Sciatic nerve (tissue), 2 donors: ENCODE measurements at regions not wholly inside any gene's neighbourhood (a gene's known extent, or its start where the extent isn't known, plus 50 kb on each side); places are given as distances from the start of the nearest gene placed in this dataset.

ENCODE experiments used
- ATAC-seq: fragments of 200-7000 bp; cut with Tn5 transposase; one replicate; pipeline ENCODE4 v1.9.1; 2020; ENCODE audit warnings: mild to moderate bottlenecking, moderate library complexity
- DNase-seq: peaks from one replicate; pipeline ENCODE4 v3.0.0-alpha.2; 2020; ENCODE audit warnings: low spot score
- intact Hi-C: fragments of 100-400 bp; cut with DNase I; formaldehyde crosslinking; loops from one replicate; pipeline ENCODE4 v1.14.2; 2022
- donor health status: DM: no; HTN: no; CAD: no.
- donor health status: DM: no; HTN: no; CAD: no.

- DNase-seq, result no peak
Measured at GRCh38 chr11:129589190-129589860, 213.7 kb downstream of the BARX2 start.

GRCh38 chr11:129590030-129590752, 214.5 kb downstream of the BARX2 start:
- intact Hi-C loops, result no loop called here
- ATAC-seq (no peak), DNase-seq (no peak)

More at GRCh38 chr11:129589190-129589860, 213.7 kb downstream of the BARX2 start:
- ATAC-seq, result no peak
- intact Hi-C loops, result no loop called here

DNA sequence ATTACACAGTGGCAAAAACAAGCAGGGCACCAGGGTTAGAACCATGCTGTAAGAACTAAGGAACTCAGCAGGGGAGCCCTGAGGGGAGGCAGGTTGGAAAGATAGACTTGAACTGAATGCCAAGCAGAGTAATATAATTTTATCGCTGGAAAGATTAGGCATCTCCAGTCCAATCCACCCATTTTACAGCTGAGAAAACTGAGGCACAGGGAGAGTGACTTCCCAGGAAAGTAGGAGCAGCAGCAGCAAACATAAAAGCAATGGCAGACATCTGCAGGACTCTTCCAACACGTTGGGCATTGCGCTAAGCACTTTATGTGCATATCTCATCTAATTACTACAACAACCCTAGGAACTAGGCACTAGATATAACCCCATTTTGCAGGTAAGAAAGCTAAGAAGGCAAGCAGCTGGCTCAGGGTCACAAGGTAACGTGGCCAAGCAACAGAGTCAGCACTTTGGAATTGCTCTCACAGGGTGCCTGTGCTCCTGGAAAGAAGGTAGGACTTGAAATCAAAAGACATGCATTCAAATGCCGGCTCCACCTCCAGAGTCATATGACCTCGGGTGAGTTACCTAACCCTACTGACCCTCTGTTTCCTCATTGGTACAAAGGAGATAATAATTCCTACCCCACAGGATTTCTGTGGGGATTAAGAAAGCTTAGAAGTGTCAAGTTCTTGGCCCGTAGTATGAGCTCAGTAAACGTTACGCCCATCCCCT, 215.3 kb downstream of the BARX2 start:
- intact Hi-C loops, result no loop called here
- DNase-seq (no peak), ATAC-seq (no peak)

DNA sequence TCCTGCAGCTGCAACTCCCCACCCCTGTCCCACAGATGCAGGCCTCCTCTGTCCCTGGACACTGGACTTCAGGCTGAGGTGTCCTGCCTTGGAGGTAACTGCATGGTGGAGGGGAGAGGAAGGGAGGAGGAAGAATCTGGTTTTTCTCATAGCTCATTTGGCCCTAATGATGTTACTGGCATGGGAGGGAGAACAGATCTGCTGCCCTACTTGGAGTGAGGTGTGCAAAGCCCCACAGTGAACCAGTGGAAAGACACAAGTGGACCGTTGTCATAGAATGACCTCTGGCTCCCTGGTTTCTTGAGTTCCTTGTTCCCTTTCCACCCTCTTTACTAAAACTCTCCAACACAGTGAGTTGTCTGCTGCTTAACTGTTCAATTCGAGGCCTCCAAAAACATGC, 215.9 kb downstream of the BARX2 start:
- no peak for ATAC-seq
- no peak for DNase-seq
- intact Hi-C loops, result no loop called here

GRCh38 chr11:129592191-129592590, 216.5 kb downstream of the BARX2 start:
- DNase-seq (no peak), ATAC-seq (no peak)
- intact Hi-C loops, result no loop called here

DNA sequence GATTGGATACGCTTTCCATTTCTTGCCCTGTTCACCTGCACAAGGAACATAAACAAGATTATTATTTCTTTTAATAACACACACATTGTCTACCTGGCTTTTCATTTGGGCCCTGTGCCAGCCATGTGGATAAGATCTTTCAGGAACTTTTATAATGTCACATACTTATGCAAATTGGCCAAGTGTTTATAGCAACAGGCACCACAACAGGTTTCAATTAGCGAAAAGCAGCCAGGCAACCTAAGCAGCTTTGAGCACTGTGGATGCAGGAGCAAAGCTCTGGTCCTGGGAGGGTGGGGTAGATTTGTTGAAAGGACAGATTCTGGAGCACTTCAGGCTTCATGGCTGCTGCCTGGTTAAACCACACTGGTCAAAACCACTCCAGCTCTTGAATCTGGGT, 217.4 kb downstream of the BARX2 start:
- DNase-seq (no peak), ATAC-seq (no peak)
- intact Hi-C loops, result no loop called here

DNA sequence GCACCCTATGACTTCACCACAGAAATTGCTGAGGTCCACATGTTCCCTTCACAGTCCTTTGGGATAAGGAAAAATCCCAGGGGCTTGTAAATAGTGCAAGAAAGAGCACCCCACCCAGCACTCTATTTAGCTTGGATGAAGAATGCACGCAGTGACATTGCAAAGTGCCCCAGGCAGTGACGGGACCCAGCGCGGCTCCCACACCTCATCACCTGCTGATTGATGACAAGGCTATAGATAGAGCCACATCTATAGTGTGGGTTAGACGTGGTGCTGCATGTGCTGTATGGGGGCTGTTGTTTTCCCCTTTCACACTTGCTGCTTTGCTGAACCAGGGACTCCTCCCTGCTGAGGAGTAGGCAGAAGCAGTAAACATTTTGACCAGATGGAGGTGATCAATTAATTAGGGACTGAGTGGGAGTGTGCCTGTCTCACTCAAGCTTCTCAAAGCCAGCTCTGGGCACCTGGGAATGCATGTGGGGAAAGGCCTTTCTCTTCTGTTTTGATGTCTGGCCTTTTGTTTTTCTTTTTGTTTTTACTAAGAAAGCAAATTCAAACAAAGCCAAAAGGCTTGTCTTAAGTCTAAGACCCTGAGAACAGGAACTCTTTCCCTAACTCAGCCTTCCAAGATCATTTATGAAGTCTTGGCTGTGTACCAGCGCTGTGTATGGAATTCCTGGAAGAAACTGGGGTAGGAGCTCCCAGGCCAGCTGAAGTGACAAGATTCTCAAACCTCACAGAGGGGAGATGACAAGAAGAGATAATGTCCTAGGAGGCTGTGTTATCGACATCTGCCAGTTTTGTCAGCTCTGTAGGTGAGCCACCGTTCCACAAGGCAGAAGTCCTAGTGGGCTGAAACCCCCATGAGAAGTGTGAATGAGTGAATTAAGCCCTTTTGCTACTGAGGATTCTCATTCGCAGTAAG, 219.7 kb downstream of the BARX2 start:
- DNase-seq, result no peak
- intact Hi-C loops, result no loop called here
- ATAC-seq, result no peak

DNA sequence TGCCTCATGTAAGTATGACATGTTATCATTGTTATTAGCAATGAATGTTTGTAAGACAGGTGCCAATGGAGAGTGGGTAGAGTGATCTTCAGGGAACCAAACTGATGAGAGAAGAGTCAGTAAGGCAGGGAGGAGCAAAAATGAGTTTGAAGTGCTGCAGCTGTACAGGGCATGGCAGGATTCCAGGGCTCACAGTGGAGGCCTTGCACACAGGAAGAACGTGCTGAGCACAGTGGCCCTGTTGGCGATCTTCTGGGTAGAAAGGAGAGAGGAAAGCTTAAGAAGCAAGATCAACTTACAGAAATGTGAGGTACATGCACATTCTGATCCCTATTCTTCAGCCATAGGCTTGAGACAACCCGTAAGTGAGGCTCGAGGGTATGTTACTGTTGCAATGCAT, 219.3 kb upstream of the TMEM45B start:
- DNase-seq, result no peak
- ATAC-seq, result no peak
- intact Hi-C loops, result no loop called here

- no peak for DNase-seq
- ATAC-seq, result no peak
- intact Hi-C loops, result no loop called here
Measured at GRCh38 chr11:129598378-129598777, 217.3 kb upstream of the TMEM45B start.

- intact Hi-C loops, result no loop called here
- no peak for DNase-seq
- ATAC-seq, result no peak
Measured at GRCh38 chr11:129605815-129606214, 209.8 kb upstream of the TMEM45B start.

DNA sequence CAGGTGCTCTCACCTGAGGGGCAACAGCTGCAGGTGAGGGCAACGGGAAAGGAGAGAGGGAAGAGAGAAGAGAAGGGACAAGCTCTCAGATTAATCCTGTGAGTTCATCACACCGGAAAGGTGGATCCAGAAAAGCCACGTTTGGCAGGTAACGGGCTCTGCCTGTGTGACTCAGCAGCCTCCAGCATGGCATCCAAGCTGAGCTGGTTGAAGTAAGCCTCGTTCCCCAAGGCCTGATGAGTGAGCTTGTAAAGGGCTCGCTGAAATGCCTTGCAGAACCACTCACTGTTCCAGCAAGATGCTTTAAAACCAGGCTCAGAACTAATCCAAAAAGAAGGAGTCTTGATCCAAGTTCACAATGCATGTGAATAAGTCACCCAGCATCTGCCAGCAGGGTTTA, 206.9 kb upstream of the TMEM45B start:
- ATAC-seq, result no peak
- DNase-seq, result no peak
- intact Hi-C loops, result no loop called here

- no peak for DNase-seq
- ATAC-seq, result no peak
- intact Hi-C loops, result no loop called here
Measured at GRCh38 chr11:129610125-129610524, 205.5 kb upstream of the TMEM45B start.

DNA sequence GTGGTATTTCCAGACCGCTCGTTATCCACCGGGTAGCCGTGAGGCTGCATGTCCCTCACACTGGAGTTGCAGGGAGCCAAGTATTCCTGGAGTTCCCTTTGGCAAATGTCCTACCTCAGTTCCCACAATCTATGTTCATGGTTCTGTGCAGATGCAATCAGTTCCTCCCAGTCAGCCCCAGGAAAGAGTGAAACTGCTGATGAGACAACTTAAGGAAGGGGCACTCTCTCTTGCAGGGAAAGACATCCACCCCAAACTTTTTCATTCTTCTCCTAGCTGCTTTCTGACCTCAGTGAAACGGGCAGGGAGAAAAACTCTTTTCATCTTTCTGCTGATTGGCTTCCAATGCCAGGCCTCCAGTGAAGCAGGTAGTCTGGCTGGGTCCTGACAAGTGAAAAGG, 205.1 kb upstream of the TMEM45B start:
- no peak for ATAC-seq
- no peak for DNase-seq
- intact Hi-C loops, result no loop called here

DNA sequence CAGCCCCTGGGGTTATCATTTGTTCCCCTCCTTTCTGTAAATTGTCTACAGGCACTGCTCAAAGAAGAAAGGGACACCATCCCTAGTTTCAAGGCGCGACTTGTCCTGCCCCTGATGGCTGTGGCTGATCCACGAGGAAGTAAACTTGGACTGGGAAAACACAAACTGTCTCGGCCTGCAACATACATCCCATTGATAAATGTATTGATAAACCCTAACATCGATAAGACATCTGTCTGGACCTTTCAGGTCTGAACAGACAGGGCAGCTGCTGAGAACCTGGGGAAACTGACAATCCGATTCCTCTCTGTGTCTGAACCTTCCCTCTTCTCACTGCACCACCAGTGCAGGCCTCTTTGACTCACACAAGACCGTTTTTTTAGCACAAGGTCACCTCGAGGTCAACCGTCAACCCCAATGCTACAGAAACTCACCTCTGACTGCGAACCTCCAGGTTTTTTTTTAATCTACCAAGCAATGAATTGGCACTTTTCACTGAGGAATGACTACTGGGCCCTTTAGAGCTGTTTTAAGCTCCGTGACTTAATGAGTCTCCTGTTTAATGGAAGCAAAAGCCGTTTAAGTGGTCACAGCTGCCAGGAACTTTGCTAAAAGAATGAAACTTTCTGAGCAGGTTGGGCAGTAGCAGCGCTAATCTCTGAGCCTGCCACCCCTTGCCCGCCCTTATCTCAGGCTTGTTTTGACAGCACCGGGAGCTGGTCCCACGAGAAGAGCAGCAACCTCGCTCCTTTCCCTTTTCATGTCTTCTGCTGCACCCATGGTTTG, 203.8 kb upstream of the TMEM45B start:
- DNase-seq (no peak), ATAC-seq (no peak)
- intact Hi-C loops, result no loop called here

GRCh38 chr11:129612447-129612961, 203.1 kb upstream of the TMEM45B start:
- ATAC-seq (no peak), DNase-seq (no peak)
- intact Hi-C loops, result no loop called here

- intact Hi-C loops, result no loop called here
- ATAC-seq, result no peak
Measured at GRCh38 chr11:129613071-129613470, 202.6 kb upstream of the TMEM45B start.

DNA sequence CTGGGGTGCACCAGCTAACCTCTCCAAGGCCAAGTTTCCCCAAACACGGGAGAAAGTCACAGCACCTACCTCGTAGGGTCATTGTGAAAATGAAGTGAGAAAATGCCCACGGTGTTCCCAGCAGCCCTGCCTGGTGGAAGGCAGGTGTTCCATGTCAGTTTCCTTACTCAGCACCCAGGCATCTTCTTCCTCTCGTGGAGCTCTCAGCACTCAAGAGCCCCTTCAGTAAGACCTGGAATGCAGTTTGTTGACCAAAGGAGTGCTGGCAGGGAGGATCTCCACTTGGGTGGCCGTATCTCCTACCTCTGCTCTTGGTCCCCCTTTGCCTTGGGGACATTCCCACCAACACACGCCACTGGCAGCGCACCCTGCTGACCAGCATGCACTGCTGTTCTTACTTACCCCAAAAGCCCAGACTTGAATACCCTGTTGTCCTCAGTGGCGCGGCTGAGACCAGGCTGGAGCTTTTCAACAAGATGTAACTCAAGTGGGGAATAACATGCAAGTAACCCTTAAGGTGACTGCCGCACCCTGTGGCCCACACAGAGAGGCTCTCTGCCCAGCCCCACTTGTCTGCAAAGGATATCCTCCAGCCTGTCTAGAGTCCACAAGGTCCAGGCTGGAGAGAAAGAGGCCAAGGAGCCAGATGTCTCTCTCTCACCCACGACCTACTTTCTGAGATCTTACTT, 201.2 kb upstream of the TMEM45B start:
- ATAC-seq (no peak), DNase-seq (no peak)
- intact Hi-C loops, result no loop called here

More at GRCh38 chr11:129613071-129613470, 202.6 kb upstream of the TMEM45B start:
- no peak for DNase-seq
